B cell (primary cell): ENCODE measurements at regions not wholly inside any gene's neighbourhood (a gene's known extent, or its start where the extent isn't known, plus 50 kb on each side); places are given as distances from the start of the nearest gene placed in this dataset.

Source experiments
- CTCF ChIP-seq: fragments of 200-600 bp; IDR thresholded peaks from one replicate; pipeline ENCODE4 v1.8.0; 2022; ENCODE audit warnings: antibody characterized with exemption, mild to moderate bottlenecking
- EZH2 ChIP-seq: IDR thresholded peaks from 2 replicates; pipeline ENCODE4 v1.6.1; 2012; ENCODE audit warnings: borderline replicate concordance, low read depth, mild to moderate bottlenecking, moderate library complexity, low read length; ENCODE audit not compliant: insufficient read depth, poor library complexity, severe bottlenecking

- no peak for TF ChIP-seq EZH2
- no peak for TF ChIP-seq CTCF
Observed at GRCh38 chr11:87423161-87423560, 385.4 kb downstream of the TMEM135 start.
